OCI-LY7 (cell line): ENCODE measurements at regions not wholly inside any gene's neighbourhood (a gene's known extent, or its start where the extent isn't known, plus 50 kb on each side); places are given as distances from the start of the nearest gene placed in this dataset.
A peak's percentile ranks its signal among the peaks of the same experiment; 100 is the strongest.
"Not testable (repeated sequence)": the region's sequence is repeated elsewhere in the genome, so short reads cannot be mapped to it uniquely, and the experiment has no call there.

Source experiments
- BruUV-seq: library from RNA; stranded (reverse); fragments of 400-500 nt; replicated peaks from 2 replicates; lab custom pipeline; 2021; lab: Mats Ljungman, UMichigan
- CTCF ChIA-PET: fragments of 300-600 bp; sonication (Branson Sonifier 250); formaldehyde crosslinking; loops from one replicate; lab custom pipeline; 2022; ENCODE audit warnings: antibody characterized with exemption; ENCODE audit not compliant: unreplicated experiment; lab: Charles Lee
- POLR2A ChIA-PET: fragments of 300-600 bp; sonication (Branson Sonifier 250); formaldehyde crosslinking; loops from one replicate; lab custom pipeline; 2022; ENCODE audit warnings: antibody characterized with exemption; lab: Charles Lee
- DNase-seq: peaks from one replicate; pipeline ENCODE4 v3.0.0-alpha.2; 2015; ENCODE audit warnings: low spot score
- H2AFZ ChIP-seq: fragments of 200-600 bp; sonication (generic), shearing (Covaris generic); 2 replicates; pipeline ENCODE4 v1.6.1; 2014; ENCODE audit warnings: mild to moderate bottlenecking, antibody characterized with exemption, low read length, moderate library complexity
- H3K27ac ChIP-seq: fragments of 200-600 bp; sonication (generic); 2 replicates; pipeline ENCODE4 v1.5.1; 2014; ENCODE audit warnings: mixed run types, low read depth, mild to moderate bottlenecking, moderate library complexity, low read length, inconsistent platforms; ENCODE audit not compliant: poor library complexity, severe bottlenecking
- H3K36me3 ChIP-seq: fragments of 200-600 bp; sonication (generic); 2 replicates; pipeline ENCODE4 v1.6.1; 2014; ENCODE audit warnings: mild to moderate bottlenecking, antibody characterized with exemption, low read length, moderate library complexity, mixed read lengths; ENCODE audit not compliant: insufficient read depth
- H3K4me1 ChIP-seq: fragments of 200-600 bp; sonication (generic); 2 replicates; pipeline ENCODE4 v1.5.1; 2014; ENCODE audit warnings: mild to moderate bottlenecking, low read length; ENCODE audit not compliant: insufficient read depth, poor library complexity, severe bottlenecking
- H3K4me2 ChIP-seq: fragments of 200-600 bp; sonication (generic); 2 replicates; pipeline ENCODE4 v1.6.1; 2014; ENCODE audit warnings: mild to moderate bottlenecking, low read length
- H3K4me3 ChIP-seq: fragments of 200-600 bp; sonication (generic); 2 replicates; pipeline ENCODE4 v1.5.1; 2014; ENCODE audit warnings: mild to moderate bottlenecking, low read depth, low read length; ENCODE audit not compliant: poor library complexity, severe bottlenecking
- H3K79me2 ChIP-seq: fragments of 200-600 bp; sonication (generic); 2 replicates; pipeline ENCODE4 v1.6.1; 2016; ENCODE audit warnings: low read depth, mild to moderate bottlenecking, low read length, moderate library complexity, mixed read lengths; ENCODE audit not compliant: insufficient read depth
- H3K9me2 ChIP-seq: fragments of 200-600 bp; sonication (generic); 2 replicates; pipeline ENCODE4 v1.6.1; 2016; ENCODE audit warnings: mild to moderate bottlenecking, low read length, mixed read lengths; ENCODE audit not compliant: insufficient read depth
- H3K9me3 ChIP-seq: fragments of 200-600 bp; sonication (generic); 2 replicates; pipeline ENCODE4 v1.6.1; 2014; ENCODE audit warnings: mild to moderate bottlenecking, mixed run types, low read length, mixed read lengths
- H4K20me1 ChIP-seq: fragments of 200-600 bp; sonication (generic); 2 replicates; pipeline ENCODE4 v1.6.1; 2014; ENCODE audit warnings: mild to moderate bottlenecking, antibody characterized with exemption, low read length, moderate library complexity, mixed read lengths; ENCODE audit not compliant: insufficient read depth
- CTCF ChIP-seq: fragments of 200-600 bp; sonication (generic); conservative IDR thresholded peaks from 2 replicates; pipeline ENCODE4 v1.5.1; 2014; ENCODE audit warnings: mild to moderate bottlenecking, antibody characterized with exemption, low read length, moderate library complexity, mixed read lengths
- EZH2phosphoT487 ChIP-seq: fragments of 200-600 bp; sonication (generic); IDR thresholded peaks from 2 replicates; pipeline ENCODE4 v1.6.1; 2018; ENCODE audit warnings: low read depth, borderline replicate concordance, mild to moderate bottlenecking, mixed run types, antibody characterized with exemption, low read length, moderate library complexity, mixed read lengths
- intact Hi-C: fragments of 100-400 bp; cut with micrococcal nuclease; formaldehyde crosslinking; loops from one replicate; pipeline ENCODE4 v1.10.0; 2022; ENCODE audit not compliant: unreplicated experiment

GRCh38 chr4:8941492-8941805 is 69.8 kb upstream of the HMX1 start:
- H3K79me2 ChIP-seq, H3K4me2 ChIP-seq, H3K4me1 ChIP-seq, POLR2A ChIA-PET, H2AFZ ChIP-seq, DNase-seq, H3K9me3 ChIP-seq, CTCF ChIA-PET, H3K36me3 ChIP-seq, BruUV-seq, H3K4me3 ChIP-seq, intact Hi-C loops, H3K27ac ChIP-seq, H4K20me1 ChIP-seq, H3K9me2 ChIP-seq: not testable (repeated sequence)
- 0 out of 2 replicates have a peak, but pooled peaks have one; percentile 7 for TF ChIP-seq CTCF

GRCh38 chr4:8940792-8941491 is 69.3 kb upstream of the HMX1 start:
- no TSS peak for BruUV-seq
- Histone ChIP-seq H3K79me2 (no peaks in the 10 kb centered on the region), H3K4me2 (no peak overlapping the region), H3K36me3 (no peaks in the 10 kb centered on the region), H3K9me3 (no peaks in the 10 kb centered on the region), H2AFZ (no peak overlapping the region), H4K20me1 (no peaks in the 10 kb centered on the region), H3K9me2 (no peaks in the 10 kb centered on the region), H3K4me1 (no peaks in the 10 kb centered on the region), H3K27ac (no peak overlapping the region), H3K4me3 (no peak overlapping the region)
- intact Hi-C loops: no loop called here
- no peak for DNase-seq
- TF ChIP-seq EZH2phosphoT487 (no peak), CTCF (0 out of 2 replicates have a peak, but pooled peaks have one; percentile 24)
- POLR2A ChIA-PET: no interaction called here
- CTCF ChIA-PET: no interaction called here

- H3K9me3 ChIP-seq: no peaks in the 10 kb centered on the region
- DNase-seq: no peak
- ChIA-PET CTCF (no interaction called here), POLR2A (no interaction called here)
- H3K4me3 ChIP-seq: no peak overlapping the region
- intact Hi-C loops: no loop called here
- H3K36me3 ChIP-seq: no peaks in the 10 kb centered on the region
- no peaks in the 10 kb centered on the region for H3K4me1 ChIP-seq
- TF ChIP-seq CTCF (no peak), EZH2phosphoT487 (no peak)
- H3K9me2 ChIP-seq: no peaks in the 10 kb centered on the region
- no peak overlapping the region for H2AFZ ChIP-seq
- H3K79me2 ChIP-seq: no peaks in the 10 kb centered on the region
- H3K4me2 ChIP-seq: no peak overlapping the region
- no TSS peak for BruUV-seq
- H4K20me1 ChIP-seq: no peaks in the 10 kb centered on the region
- H3K27ac ChIP-seq: no peak overlapping the region
Observed at GRCh38 chr4:8939840-8940742, 68.5 kb upstream of the HMX1 start.
